ENCODE measurements at regions not wholly inside any gene's neighbourhood (a gene's known extent, or its start where the extent isn't known, plus 50 kb on each side); places are given as distances from the start of the nearest gene placed in this dataset.

DNA sequence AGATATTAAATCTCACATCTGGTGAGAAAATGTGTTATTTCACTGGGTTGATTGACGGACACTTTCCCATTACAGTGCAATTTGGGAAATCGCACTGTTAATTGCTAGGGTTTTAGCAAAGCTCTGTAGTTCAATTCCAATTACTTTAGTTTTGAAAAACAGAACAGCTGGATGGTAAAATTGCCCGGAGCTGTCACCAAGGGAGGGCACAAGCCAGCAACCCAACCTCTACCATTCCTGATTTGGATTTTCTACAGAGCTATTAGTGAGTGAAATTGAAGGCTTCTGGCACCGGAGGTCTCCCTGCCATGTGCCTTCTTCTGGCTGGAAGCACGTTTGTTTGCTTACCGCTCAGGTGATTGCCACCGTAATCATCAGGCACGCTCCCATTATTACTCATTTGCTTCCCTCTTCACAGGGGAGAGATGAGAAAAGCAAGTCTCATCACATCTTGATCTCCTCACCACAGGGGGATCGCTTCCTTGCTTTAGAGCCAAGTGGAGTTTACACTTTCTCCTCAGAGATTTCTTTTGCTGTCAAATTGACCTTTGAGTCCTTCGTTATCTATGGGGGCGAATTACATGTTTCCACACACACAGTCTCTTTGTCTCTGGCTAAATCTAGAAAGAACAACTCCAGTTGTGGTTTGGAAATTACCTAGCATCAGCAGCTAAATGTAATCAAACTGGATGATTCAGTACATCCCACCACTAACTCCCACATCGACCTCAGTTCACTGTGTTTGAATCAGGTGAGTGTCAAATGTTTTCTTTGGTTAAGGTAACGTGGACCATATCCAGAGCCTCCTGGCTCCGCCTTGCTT is 421.7 kb upstream of the GOLIM4 start:
- Histone ChIP-seq H3K9me3 (no peaks in the 10 kb centered on the region), H3K4me1 (no peaks in the 10 kb centered on the region), H3K27ac (no peak overlapping the region), H3K36me3 (no peaks in the 10 kb centered on the region), H3K4me3 (no peak overlapping the region), H3K27me3 (no peaks in the 10 kb centered on the region)
- TF ChIP-seq POLR2A (IDR thresholded peaks at IDR 0.05) (no peak), EP300 (IDR thresholded peaks at IDR 0.05) (no peak), CTCF (IDR thresholded peaks at IDR 0.05) (no peak), POLR2AphosphoS5 (IDR thresholded peaks at IDR 0.05) (no peak)
- no peak for DNase-seq (ENCODE audit: low spot score in 2 of 2)
- WGBS = 70% methylated on average over 14 of the region's 14 CpGs

DNA sequence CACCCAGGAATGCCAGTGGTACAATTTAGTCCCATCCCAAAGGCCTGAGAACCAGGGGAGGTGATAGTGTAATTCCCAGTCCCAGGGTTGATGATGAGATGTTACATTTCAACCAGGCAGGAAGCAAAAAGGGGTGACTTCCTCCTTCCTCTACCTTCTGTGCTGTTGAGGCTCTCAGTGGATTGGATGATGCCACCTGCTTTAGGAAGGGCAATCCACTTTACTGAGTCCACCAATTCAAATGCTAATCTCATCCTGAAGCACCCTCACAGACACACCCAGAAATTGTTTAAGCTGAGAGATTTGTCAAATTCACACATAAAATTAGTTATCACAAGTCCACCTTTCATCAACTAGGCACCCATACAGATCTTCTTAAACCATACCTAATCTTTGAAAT is 418.5 kb upstream of the GOLIM4 start:
- no peak overlapping the region for H3K4me3 ChIP-seq
- DNase-seq (ENCODE audit: low spot score in 2 of 2) = no peak
- H3K9me3 ChIP-seq = no peaks in the 10 kb centered on the region
- H3K36me3 ChIP-seq = no peaks in the 10 kb centered on the region
- no peaks in the 10 kb centered on the region for H3K27me3 ChIP-seq
- TF ChIP-seq EP300 (IDR thresholded peaks at IDR 0.05) (no peak), CTCF (IDR thresholded peaks at IDR 0.05) (no peak), POLR2A (IDR thresholded peaks at IDR 0.05) (no peak), POLR2AphosphoS5 (IDR thresholded peaks at IDR 0.05) (no peak)
- H3K4me1 ChIP-seq = no peaks in the 10 kb centered on the region
- H3K27ac ChIP-seq = no peak overlapping the region

GRCh38 chr3:168512802-168513201 is 417.1 kb upstream of the GOLIM4 start:
- H3K27ac ChIP-seq = no peak overlapping the region
- 73% methylated on average over 1 of the region's 1 CpG for WGBS
- H3K4me3 ChIP-seq = no peak overlapping the region
- H3K9me3 ChIP-seq = no peaks in the 10 kb centered on the region
- TF ChIP-seq POLR2A (IDR thresholded peaks at IDR 0.05) = no peak
- no peak for TF ChIP-seq POLR2AphosphoS5 (IDR thresholded peaks at IDR 0.05)
- no peak for TF ChIP-seq EP300 (IDR thresholded peaks at IDR 0.05)
- H3K27me3 ChIP-seq = no peaks in the 10 kb centered on the region
- DNase-seq (ENCODE audit: low spot score in 2 of 2) = no peak
- H3K4me1 ChIP-seq = no peaks in the 10 kb centered on the region
- no peaks in the 10 kb centered on the region for H3K36me3 ChIP-seq

GRCh38 chr3:168511428-168512014 is 415.8 kb upstream of the GOLIM4 start:
- DNase-seq (ENCODE audit: low spot score in 2 of 2) = no peak
- 73% methylated on average over 3 of the region's 3 CpGs for WGBS

GRCh38 chr3:168506589-168506988 is 410.9 kb upstream of the GOLIM4 start:
- TF ChIP-seq POLR2AphosphoS5 (IDR thresholded peaks at IDR 0.05) = no peak
- TF ChIP-seq EP300 (IDR thresholded peaks at IDR 0.05) = no peak
- WGBS = 52% methylated on average over 1 of the region's 1 CpG
- Histone ChIP-seq H3K4me1 (no peaks in the 10 kb centered on the region), H3K36me3 (no peaks in the 10 kb centered on the region), H3K9me3 (no peaks in the 10 kb centered on the region), H3K27ac (no peak overlapping the region), H3K4me3 (no peak overlapping the region), H3K27me3 (no peaks in the 10 kb centered on the region)
- DNase-seq (ENCODE audit: low spot score in 2 of 2) = no peak

More at GRCh38 chr3:168511428-168512014, 415.8 kb upstream of the GOLIM4 start:
- Histone ChIP-seq H3K4me3 (no peak overlapping the region), H3K27ac (no peak overlapping the region), H3K36me3 (no peaks in the 10 kb centered on the region), H3K4me1 (no peaks in the 10 kb centered on the region), H3K9me3 (no peaks in the 10 kb centered on the region), H3K27me3 (no peaks in the 10 kb centered on the region)
- TF ChIP-seq EP300 (IDR thresholded peaks at IDR 0.05) (no peak), CTCF (IDR thresholded peaks at IDR 0.05) (no peak), POLR2AphosphoS5 (IDR thresholded peaks at IDR 0.05) (no peak), POLR2A (IDR thresholded peaks at IDR 0.05) (no peak)

DNA sequence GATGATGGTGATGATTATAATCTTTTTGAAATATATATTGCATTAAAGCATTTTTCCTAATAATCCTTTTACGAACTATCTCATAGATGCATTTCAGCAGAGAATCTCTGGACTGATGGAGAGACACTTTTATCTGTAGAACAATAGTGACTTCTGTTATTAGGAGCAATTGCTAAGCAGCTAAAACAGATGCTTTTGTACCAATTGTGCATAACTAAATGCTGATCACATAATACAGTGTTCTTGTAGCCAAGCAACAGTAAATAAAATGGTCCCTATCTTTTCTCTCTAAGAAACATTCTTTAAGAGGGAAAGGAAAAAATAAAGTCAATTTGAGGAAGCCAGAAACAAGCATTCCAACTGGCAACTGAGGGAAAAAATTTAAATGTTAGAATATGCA is 405.8 kb upstream of the GOLIM4 start:
- no peaks in the 10 kb centered on the region for H3K4me1 ChIP-seq
- 93% methylated on average over 1 of the region's 1 CpG for WGBS
- H3K27me3 ChIP-seq = no peaks in the 10 kb centered on the region
- no peak overlapping the region for H3K27ac ChIP-seq
- no peak for TF ChIP-seq POLR2A (IDR thresholded peaks at IDR 0.05)
- TF ChIP-seq EP300 (IDR thresholded peaks at IDR 0.05) = no peak
- no peak overlapping the region for H3K4me3 ChIP-seq
- no peak for DNase-seq (ENCODE audit: low spot score in 2 of 2)
- H3K36me3 ChIP-seq = no peaks in the 10 kb centered on the region
- H3K9me3 ChIP-seq = no peaks in the 10 kb centered on the region

Data from suprapubic skin (tissue), 4 donors.